ENCODE measurements at regions not wholly inside any gene's neighbourhood (a gene's known extent, or its start where the extent isn't known, plus 50 kb on each side); places are given as distances from the start of the nearest gene placed in this dataset.

DNA sequence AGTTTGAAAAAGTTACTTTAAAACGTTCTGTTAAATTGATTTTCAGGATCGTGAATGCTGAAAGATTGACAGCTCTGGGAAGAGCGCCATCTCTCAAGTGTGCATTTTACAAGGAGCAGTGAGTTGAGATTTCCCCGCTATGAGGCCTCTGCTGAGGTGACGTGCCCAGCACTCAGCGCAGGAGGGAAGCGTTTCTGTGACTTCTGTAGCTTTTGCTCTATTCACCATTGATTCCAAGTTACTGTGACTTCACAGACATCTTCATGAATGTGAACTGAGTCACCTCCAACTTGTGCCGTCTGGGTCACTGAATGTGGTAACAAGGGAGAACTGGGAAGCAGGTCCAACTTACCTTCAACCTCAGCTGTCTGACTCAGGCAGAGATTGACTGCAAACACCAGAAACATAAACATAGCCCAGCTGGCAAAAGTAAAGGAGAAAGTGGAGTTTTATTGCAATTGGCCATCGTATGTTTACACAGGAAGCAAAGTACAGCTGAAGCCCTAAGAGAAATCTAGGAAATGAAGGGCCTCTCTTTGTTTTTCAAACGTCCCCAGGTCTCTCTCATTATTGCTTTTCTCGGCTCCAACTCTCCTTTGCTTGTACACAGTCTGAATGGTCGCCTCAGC lies 428.8 kb upstream of the CLINT1 start (continued):
- no peak for TF ChIP-seq CEBPB (IDR thresholded peaks at IDR 0.05; ENCODE audit: borderline replicate concordance in 1 of 2, low read depth in 2 of 2, low read length in 2 of 2)

DNA sequence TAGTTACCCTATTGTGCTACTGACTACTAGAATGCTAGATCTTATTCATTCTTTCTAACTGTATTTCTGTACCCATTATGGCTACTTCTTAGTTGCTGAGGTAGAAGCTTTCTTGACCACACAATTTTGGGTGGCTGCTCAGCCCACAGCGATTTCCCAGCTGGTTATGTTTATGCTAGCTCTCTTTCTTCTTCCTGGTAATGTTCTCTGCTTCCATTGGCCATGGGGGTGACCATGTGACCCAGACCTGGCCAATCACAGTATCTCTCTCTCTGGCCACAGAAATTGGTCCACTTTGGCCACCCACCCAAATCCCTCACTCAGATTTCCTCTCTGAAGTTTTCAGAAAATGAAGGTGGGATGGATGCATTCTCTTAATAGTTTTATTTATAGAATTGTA lies 427.9 kb upstream of the CLINT1 start:
- Histone ChIP-seq H3K27ac (ENCODE audit: control insufficient read depth, insufficient read depth) (no peak overlapping the region), H3K4me3 (no peak overlapping the region), H4K20me1 (ENCODE audit: control insufficient read depth, insufficient read depth) (no peaks in the 10 kb centered on the region), H3K4me2 (ENCODE audit: control insufficient read depth, insufficient read depth) (no peak overlapping the region), H2AFZ (ENCODE audit: control insufficient read depth, low read depth, low read length) (no peak overlapping the region), H3K9me3 (replicated peaks; ENCODE audit: control insufficient read depth, insufficient read depth, low read length) (no peaks in the 10 kb centered on the region), H3K36me3 (ENCODE audit: control insufficient read depth in 2 of 2, insufficient read depth in 2 of 2, low read length in 1 of 2) (no peaks in the 10 kb centered on the region), H3K79me2 (ENCODE audit: control insufficient read depth, insufficient read depth, low read length) (no peaks in the 10 kb centered on the region), H3K27me3 (replicated peaks in 1 of 2; ENCODE audit: control insufficient read depth in 2 of 2, insufficient read depth in 2 of 2, low read length in 1 of 2) (no peaks in the 10 kb centered on the region), H3K9ac (ENCODE audit: control insufficient read depth, insufficient read depth, low read length) (no peak overlapping the region), H3K4me1 (ENCODE audit: control insufficient read depth, insufficient read depth, low read length) (no peaks in the 10 kb centered on the region)
- TF ChIP-seq SREBF1 (IDR thresholded peaks at IDR 0.05; ENCODE audit: low read length) (no peak), WRNIP1 (IDR thresholded peaks at IDR 0.05; ENCODE audit: borderline replicate concordance, low read depth, low read length) (no peak), RAD21 (IDR thresholded peaks at IDR 0.05; ENCODE audit: insufficient read depth, low read depth, low read length) (no peak), IRF4 (IDR thresholded peaks at IDR 0.05; ENCODE audit: low read depth, low read length) (no peak), SMARCA5 (IDR thresholded peaks at IDR 0.05) (no peak), NR2C2 (IDR thresholded peaks at IDR 0.05; ENCODE audit: borderline replicate concordance, control insufficient read depth, insufficient read length, low read depth) (no peak), POLR2A (IDR thresholded peaks at IDR 0.05; ENCODE audit: low read depth, low read length) (no peak), PAX5 (IDR thresholded peaks at IDR 0.05; ENCODE audit: borderline replicate concordance, low read depth, low read length) (no peak), ZBED1 (IDR thresholded peaks at IDR 0.05; ENCODE audit: borderline replicate concordance) (no peak), TAF1 (IDR thresholded peaks at IDR 0.05; ENCODE audit: borderline replicate concordance, low read depth, low read length) (no peak), JUND (IDR thresholded peaks at IDR 0.05; ENCODE audit: low read depth, low read length) (no peak), MTA3 (IDR thresholded peaks at IDR 0.05; ENCODE audit: borderline replicate concordance, low read length) (no peak), ETV6 (conservative IDR thresholded peaks at IDR 0.05 in 1 of 2, IDR thresholded peaks at IDR 0.05 in 1 of 2; ENCODE audit: borderline replicate concordance in 1 of 2, low read depth in 1 of 2) (no peak), SMAD1 (IDR thresholded peaks at IDR 0.05; ENCODE audit: low read depth, partially characterized antibody) (no peak), RB1 (IDR thresholded peaks at IDR 0.05; ENCODE audit: borderline replicate concordance) (no peak), STAT1 (conservative IDR thresholded peaks at IDR 0.05) (no peak), NBN (IDR thresholded peaks at IDR 0.05) (no peak)
- TF ChIP-seq, protein P1, sequence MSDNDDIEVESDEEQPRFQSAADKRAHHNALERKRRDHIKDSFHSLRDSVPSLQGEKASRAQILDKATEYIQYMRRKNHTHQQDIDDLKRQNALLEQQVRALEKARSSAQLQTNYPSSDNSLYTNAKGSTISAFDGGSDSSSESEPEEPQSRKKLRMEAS (IDR thresholded peaks at IDR 0.05; ENCODE audit: low read depth, low read length), result no peak
- TF ChIP-seq, protein P2, sequence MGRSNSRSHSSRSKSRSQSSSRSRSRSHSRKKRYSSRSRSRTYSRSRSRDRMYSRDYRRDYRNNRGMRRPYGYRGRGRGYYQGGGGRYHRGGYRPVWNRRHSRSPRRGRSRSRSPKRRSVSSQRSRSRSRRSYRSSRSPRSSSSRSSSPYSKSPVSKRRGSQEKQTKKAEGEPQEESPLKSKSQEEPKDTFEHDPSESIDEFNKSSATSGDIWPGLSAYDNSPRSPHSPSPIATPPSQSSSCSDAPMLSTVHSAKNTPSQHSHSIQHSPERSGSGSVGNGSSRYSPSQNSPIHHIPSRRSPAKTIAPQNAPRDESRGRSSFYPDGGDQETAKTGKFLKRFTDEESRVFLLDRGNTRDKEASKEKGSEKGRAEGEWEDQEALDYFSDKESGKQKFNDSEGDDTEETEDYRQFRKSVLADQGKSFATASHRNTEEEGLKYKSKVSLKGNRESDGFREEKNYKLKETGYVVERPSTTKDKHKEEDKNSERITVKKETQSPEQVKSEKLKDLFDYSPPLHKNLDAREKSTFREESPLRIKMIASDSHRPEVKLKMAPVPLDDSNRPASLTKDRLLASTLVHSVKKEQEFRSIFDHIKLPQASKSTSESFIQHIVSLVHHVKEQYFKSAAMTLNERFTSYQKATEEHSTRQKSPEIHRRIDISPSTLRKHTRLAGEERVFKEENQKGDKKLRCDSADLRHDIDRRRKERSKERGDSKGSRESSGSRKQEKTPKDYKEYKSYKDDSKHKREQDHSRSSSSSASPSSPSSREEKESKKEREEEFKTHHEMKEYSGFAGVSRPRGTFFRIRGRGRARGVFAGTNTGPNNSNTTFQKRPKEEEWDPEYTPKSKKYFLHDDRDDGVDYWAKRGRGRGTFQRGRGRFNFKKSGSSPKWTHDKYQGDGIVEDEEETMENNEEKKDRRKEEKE (IDR thresholded peaks at IDR 0.05), result no peak
- no peak for DNase-seq (ENCODE audit: low read depth, low spot score)
- intact Hi-C loops (cut with micrococcal nuclease; ENCODE audit: unreplicated experiment) (no loop called here), in situ Hi-C loops (cut with MboI) (no loop called here)
- ChIA-PET RAD21 (ENCODE audit: unreplicated experiment) (no interaction called here), SMC1A (ENCODE audit: uncharacterized antibody, unreplicated experiment) (interaction anchor here (1.2 to 2.0 kb wide), 3 partner anchors 9 to 21 kb away, joined by 3 to 7 read pairs (median 4); no protein-coding TSS in a partner anchor), POLR2A (no interaction called here), CTCF (interaction anchor here (0.6 kb wide), 1 partner anchor 1214 kb away, joined by 3 read pairs; no protein-coding TSS in a partner anchor)
- 0% methylated on average over 1 of the region's 1 CpG for WGBS (ENCODE audit: insufficient coverage, insufficient replicate concordance, low lambda C conversion rate, missing lambda C conversion rate)
- FAIRE-seq, result no peak
- BruUV-seq (replicated peaks), result no TSS peak
- ATAC-seq, result no peak
